Activated CD4-positive, alpha-beta T cell treated with anti-CD3 and anti-CD28 coated beads for 36 hours (primary cell): ENCODE measurements at regions not wholly inside any gene's neighbourhood (a gene's known extent, or its start where the extent isn't known, plus 50 kb on each side); places are given as distances from the start of the nearest gene placed in this dataset.
"Not testable (repeated sequence)": the region's sequence is repeated elsewhere in the genome, so short reads cannot be mapped to it uniquely, and the experiment has no call there.

Experiments used
- ATAC-seq: fragments of 200-7000 bp; cut with Tn5 transposase; one replicate; pipeline ENCODE4 v1.10.0; 2021; ENCODE audit warnings: mild to moderate bottlenecking, moderate library complexity
- CTCF ChIA-PET: fragments of 350-600 bp; sonication (Branson Sonifier 250); formaldehyde crosslinking; loops from one replicate; lab custom pipeline; 2021; ENCODE audit warnings: antibody characterized with exemption; lab: Charles Lee
- POLR2A ChIA-PET: fragments of 350-600 bp; sonication (Branson Sonifier 250); formaldehyde crosslinking; loops from one replicate; lab custom pipeline; 2021; ENCODE audit warnings: antibody characterized with exemption, inconsistent platforms; lab: Charles Lee
- DNase-seq: peaks from one replicate; pipeline ENCODE4 v3.0.0-alpha.2; 2020
- H3K27ac Mint-ChIP-seq: one replicate; pipeline ENCODE4 v1.8.0; 2021; ENCODE audit warnings: mixed read lengths
- H3K27me3 Mint-ChIP-seq: one replicate; pipeline ENCODE4 v1.8.0; 2021; ENCODE audit warnings: mixed read lengths
- H3K36me3 Mint-ChIP-seq: one replicate; pipeline ENCODE4 v1.8.0; 2021; ENCODE audit warnings: low read depth, mixed read lengths
- H3K4me1 Mint-ChIP-seq: one replicate; pipeline ENCODE4 v1.8.0; 2021; ENCODE audit warnings: mixed read lengths
- H3K4me3 Mint-ChIP-seq: one replicate; pipeline ENCODE4 v1.8.0; 2021; ENCODE audit warnings: mild to moderate bottlenecking, moderate library complexity, mixed read lengths
- H3K9me3 Mint-ChIP-seq: one replicate; pipeline ENCODE4 v1.8.0; 2021; ENCODE audit warnings: low read depth, mixed read lengths
- intact Hi-C, 2 experiments: fragments of 100-400 bp; cut with DNase I in 1 of 2; cut with micrococcal nuclease in 1 of 2; formaldehyde crosslinking; loops; one replicate each; pipeline versions ENCODE4 v1.14.2 to v1.15.1; 2022 to 2024; cut with DNase I, micrococcal nuclease

DNA sequence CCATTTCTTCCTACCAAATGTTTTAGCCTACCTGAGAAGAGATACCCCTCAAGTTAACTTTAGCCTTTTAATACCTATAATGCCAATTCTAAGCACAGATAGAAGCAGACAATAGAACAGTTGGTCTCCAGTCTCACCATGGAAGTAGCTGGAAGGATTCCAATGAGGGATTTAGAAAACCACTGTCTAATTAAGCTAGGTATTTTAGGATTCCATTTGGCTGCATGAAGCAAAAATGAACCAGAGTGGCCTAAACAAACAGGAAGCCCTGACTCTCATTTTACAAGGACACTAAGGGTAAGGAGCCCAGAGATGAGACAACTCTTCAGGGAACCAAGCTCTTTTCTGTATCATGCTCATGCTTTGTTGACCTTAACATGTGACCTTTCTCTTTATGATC is 199.2 kb downstream of the ALDH8A1 start:
- H3K36me3 Mint-ChIP-seq: no peaks in the 10 kb centered on the region
- H3K4me3 Mint-ChIP-seq: no peak overlapping the region
- H3K27ac Mint-ChIP-seq: no peak overlapping the region
- H3K4me1 Mint-ChIP-seq: no peaks in the 10 kb centered on the region
- ChIA-PET CTCF (no interaction called here), POLR2A (no interaction called here)
- no peak for DNase-seq
- peaks cover 16% of the 10 kb centered on the region for H3K27me3 Mint-ChIP-seq
- intact Hi-C loops: no loop called here
- H3K9me3 Mint-ChIP-seq: no peaks in the 10 kb centered on the region
- no peak for ATAC-seq

DNA sequence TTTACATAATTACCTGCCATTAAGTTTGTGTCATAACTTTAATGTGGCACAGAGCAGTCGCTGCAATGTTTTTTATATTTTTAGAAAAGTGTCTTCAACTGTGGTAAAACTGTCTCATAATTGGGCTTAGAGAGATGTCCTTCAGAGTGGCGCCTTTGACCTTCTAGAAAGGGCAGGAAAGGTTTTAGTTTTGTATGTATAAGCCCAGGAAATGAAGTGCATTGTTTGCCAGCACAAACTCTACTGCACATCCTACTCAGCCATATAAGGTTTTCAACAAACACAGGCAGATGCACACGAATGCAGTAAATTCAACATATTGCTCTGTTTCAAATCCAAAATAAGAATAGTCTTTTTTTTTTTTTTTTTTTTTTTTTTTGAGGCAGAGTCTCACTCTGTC is 201.4 kb downstream of the ALDH8A1 start:
- no peaks in the 10 kb centered on the region for H3K4me1 Mint-ChIP-seq

DNA sequence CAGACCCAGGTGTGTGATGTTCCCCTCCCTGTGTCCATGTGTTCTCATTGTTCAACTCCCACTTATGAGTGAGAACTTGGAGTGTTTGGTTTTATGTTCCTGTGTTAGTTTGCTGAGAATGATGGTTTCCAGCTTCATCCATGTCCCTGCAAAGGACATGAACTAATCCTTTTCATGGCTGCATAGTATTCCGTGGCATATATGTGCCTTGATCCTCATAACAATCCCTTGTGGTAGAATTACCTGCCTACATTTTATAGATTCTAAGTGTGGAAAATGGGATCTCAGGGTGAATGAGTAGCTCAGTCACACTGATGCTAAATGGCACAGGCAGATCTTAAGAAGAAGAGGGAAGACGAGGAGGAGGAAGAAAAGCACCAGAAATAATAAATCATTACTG is 202.7 kb downstream of the ALDH8A1 start:
- not testable (repeated sequence) for H3K9me3 Mint-ChIP-seq, ATAC-seq
- H3K27me3 Mint-ChIP-seq: peaks cover 11% of the 10 kb centered on the region

More for the DNA sequence above, 201.4 kb downstream of the ALDH8A1 start:
- Mint-ChIP-seq H3K27me3 (peaks cover 13% of the 10 kb centered on the region), H3K9me3 (no peaks in the 10 kb centered on the region), H3K4me3 (no peak overlapping the region), H3K36me3 (no peaks in the 10 kb centered on the region), H3K27ac (no peak overlapping the region)
- ATAC-seq (no peak), DNase-seq (no peak)
- intact Hi-C loops: no loop called here
- ChIA-PET POLR2A (no interaction called here), CTCF (no interaction called here)

DNA sequence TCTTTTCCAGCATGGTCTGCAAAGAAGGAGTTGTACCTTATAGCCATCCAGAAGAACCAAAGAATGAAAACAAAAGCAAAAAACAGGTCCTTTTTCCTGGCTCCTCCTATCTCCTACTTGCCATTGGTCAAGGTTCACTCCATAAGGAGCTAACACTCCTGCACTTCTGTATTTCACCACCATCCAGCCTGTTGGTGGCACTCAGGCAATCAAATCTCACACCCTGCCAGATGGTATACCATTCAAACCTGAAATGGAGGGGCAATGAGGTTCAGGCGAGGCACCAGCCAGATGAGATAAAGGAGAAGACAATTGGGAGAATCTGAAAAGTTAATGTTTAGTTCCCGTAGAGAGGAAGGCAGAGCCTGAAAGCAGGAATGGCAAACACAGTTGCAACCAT is 203.8 kb downstream of the ALDH8A1 start:
- intact Hi-C loops: no loop called here
- POLR2A ChIA-PET: no interaction called here
- Mint-ChIP-seq H3K4me1 (no peaks in the 10 kb centered on the region), H3K9me3 (no peaks in the 10 kb centered on the region), H3K36me3 (no peaks in the 10 kb centered on the region), H3K4me3 (no peak overlapping the region), H3K27ac (no peak overlapping the region), H3K27me3 (peaks cover 15% of the 10 kb centered on the region)
- CTCF ChIA-PET: no interaction called here
- no peak for DNase-seq
- ATAC-seq: no peak

More for the DNA sequence above, 202.7 kb downstream of the ALDH8A1 start:
- DNase-seq, POLR2A ChIA-PET, H3K4me1 Mint-ChIP-seq, H3K27ac Mint-ChIP-seq, intact Hi-C loops, H3K36me3 Mint-ChIP-seq, H3K4me3 Mint-ChIP-seq: not testable (repeated sequence)
- CTCF ChIA-PET: interaction anchor here (0.5 to 0.6 kb wide), 2 partner anchors 57 to 61 kb away, joined by 3 read pairs; no protein-coding TSS in a partner anchor

DNA sequence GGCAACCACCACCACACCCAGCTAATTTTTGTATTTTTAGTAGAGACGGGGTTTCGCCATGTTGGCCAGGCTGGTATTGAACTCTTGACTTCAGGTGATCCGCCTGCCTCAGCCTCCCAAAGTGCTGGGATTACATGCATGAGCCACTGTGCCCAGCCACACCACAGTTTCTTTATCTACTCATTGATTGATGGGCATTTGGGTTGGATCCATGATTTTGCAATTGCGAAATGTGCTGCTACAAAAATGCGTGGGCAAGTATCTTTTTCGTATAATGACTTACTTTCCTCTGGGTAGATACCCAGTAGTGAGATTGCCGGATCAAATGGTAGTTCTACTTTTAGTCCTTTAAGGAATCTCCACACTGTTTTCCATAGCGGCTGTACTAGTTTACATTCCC is 204.7 kb downstream of the ALDH8A1 start:
- H3K27ac Mint-ChIP-seq, H3K36me3 Mint-ChIP-seq, POLR2A ChIA-PET, ATAC-seq, DNase-seq, H3K9me3 Mint-ChIP-seq, H3K4me3 Mint-ChIP-seq, intact Hi-C loops, H3K4me1 Mint-ChIP-seq: not testable (repeated sequence)
- CTCF ChIA-PET: interaction anchor here (0.8 kb wide), 1 partner anchor 135 kb away, joined by 3 read pairs; no protein-coding TSS in a partner anchor
- H3K27me3 Mint-ChIP-seq: peaks cover 15% of the 10 kb centered on the region

DNA sequence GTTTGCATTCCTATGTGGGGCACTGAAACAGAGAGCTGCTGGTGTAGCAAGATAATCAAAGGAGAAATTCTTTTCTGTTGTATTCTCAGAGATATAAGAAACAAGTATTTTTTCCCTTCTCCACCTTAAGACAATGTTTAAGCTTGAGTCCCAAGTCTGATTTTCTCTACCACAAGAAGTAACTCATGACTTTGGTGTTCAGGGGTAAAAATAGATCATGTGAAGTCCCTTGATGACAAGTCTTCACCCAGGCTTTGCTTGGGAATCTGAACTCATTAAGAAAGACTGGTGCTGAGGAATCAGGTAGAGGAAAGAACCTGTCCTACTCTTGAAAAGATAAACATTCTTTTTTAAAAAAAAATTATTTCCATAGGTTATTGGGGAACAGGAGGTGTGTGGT is 205.6 kb downstream of the ALDH8A1 start:
- H3K9me3 Mint-ChIP-seq: no peaks in the 10 kb centered on the region
- H3K4me1 Mint-ChIP-seq: no peaks in the 10 kb centered on the region
- no peaks in the 10 kb centered on the region for H3K36me3 Mint-ChIP-seq
- no peak overlapping the region for H3K4me3 Mint-ChIP-seq
- H3K27ac Mint-ChIP-seq: no peak overlapping the region
- ATAC-seq: no peak
- CTCF ChIA-PET: no interaction called here
- no peak for DNase-seq
- intact Hi-C loops: no loop called here
- POLR2A ChIA-PET: no interaction called here
- peaks cover 15% of the 10 kb centered on the region for H3K27me3 Mint-ChIP-seq

DNA sequence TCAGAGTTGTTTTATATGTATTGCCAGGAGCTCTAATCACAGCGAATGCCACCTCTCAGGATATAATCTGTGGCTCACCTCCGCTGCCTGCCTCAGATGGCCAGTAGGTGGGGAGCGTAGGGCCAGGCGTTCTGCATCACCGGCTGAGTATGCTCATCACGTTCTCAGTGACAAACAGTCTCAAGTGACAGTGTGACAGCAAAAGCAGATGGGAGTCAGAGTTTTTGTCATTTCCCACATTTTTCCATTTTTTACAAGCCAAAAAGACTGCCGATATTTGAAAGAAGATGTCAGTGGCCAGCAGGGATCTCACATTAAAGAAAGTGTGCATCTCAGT is 208.7 kb downstream of the ALDH8A1 start:
- Mint-ChIP-seq H3K4me3 (no peak overlapping the region), H3K36me3 (no peaks in the 10 kb centered on the region), H3K27me3 (peaks cover 10% of the 10 kb centered on the region), H3K27ac (no peak overlapping the region), H3K4me1 (no peaks in the 10 kb centered on the region), H3K9me3 (no peaks in the 10 kb centered on the region)
- ChIA-PET CTCF (no interaction called here), POLR2A (interaction anchor here (0.6 kb wide), 1 partner anchor 46 kb away, joined by 3 read pairs; no protein-coding TSS in a partner anchor)
- ATAC-seq (no peak), DNase-seq (no peak)
- intact Hi-C loops: no loop called here

DNA sequence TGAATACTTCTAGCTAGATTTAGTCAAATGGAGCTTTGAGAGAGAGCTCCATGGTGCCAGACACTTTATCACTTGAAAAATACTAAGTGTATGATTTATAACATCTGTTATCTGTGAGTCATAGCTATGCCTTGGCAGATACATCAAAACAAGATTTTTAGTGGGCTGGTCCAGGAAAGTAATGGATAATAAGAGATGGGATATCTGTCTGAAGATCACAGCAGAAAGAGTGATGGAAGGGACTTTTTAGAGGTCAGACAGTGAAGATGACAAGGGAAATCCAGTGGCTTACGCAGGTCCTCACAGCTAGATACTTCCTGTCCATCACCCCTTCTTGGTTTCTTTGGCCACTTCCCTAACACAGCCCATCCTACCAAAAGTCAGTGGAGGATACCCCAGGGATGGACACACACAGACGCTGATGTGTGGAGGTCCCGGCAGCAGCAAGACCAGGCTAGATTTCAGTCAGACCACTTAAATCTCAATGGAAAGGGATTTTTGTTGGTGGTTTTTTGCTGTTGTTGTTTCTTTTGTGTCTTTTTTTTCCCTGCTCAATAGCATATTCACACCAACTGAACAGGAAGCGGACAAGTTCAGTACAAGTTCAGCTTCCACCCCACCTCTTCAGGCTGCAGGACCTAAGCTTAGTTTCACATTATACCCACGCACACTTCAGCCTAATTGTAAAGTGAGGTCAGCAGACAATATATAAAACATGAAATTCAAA is 209.3 kb downstream of the ALDH8A1 start:
- POLR2A ChIA-PET: interaction anchor here (0.6 kb wide), 1 partner anchor 45 kb away, joined by 3 read pairs; no protein-coding TSS in a partner anchor
- no peak overlapping the region for H3K4me3 Mint-ChIP-seq
- ATAC-seq: no peak
- H3K27me3 Mint-ChIP-seq: peaks cover 9% of the 10 kb centered on the region
- no peak overlapping the region for H3K27ac Mint-ChIP-seq
- no peaks in the 10 kb centered on the region for H3K9me3 Mint-ChIP-seq
- H3K36me3 Mint-ChIP-seq: no peaks in the 10 kb centered on the region
- intact Hi-C loops: no loop called here
- H3K4me1 Mint-ChIP-seq: no peaks in the 10 kb centered on the region
- no peak for DNase-seq
- CTCF ChIA-PET: interaction anchor here (1.2 kb wide), 1 partner anchor 10 kb away, joined by 3 read pairs; no protein-coding TSS in a partner anchor

DNA sequence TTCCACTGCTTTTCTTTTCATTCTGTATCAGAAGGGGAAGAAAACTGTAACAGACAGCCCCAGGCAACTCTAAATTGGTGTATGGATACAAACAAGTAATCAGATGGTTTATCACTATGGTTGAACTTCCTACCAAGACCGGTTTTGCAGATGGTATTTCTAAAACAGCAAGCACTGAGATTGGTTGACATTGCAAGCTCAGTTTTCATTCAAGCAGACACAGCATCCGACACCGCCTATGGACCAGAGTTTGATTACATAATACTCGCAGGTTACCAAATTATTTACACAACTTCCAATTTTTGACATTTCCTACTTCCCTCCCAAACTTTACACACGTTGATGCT is 209.9 kb downstream of the ALDH8A1 start:
- no peak for ATAC-seq
- H3K4me3 Mint-ChIP-seq: no peak overlapping the region
- CTCF ChIA-PET: interaction anchor here (1.2 kb wide), 1 partner anchor 9 kb away, joined by 3 read pairs; no protein-coding TSS in a partner anchor
- intact Hi-C loops: no loop called here
- H3K27me3 Mint-ChIP-seq: peaks cover 8% of the 10 kb centered on the region
- no peak for DNase-seq
- H3K9me3 Mint-ChIP-seq: no peaks in the 10 kb centered on the region
- POLR2A ChIA-PET: no interaction called here
- no peak overlapping the region for H3K27ac Mint-ChIP-seq
- no peaks in the 10 kb centered on the region for H3K36me3 Mint-ChIP-seq
- no peaks in the 10 kb centered on the region for H3K4me1 Mint-ChIP-seq

DNA sequence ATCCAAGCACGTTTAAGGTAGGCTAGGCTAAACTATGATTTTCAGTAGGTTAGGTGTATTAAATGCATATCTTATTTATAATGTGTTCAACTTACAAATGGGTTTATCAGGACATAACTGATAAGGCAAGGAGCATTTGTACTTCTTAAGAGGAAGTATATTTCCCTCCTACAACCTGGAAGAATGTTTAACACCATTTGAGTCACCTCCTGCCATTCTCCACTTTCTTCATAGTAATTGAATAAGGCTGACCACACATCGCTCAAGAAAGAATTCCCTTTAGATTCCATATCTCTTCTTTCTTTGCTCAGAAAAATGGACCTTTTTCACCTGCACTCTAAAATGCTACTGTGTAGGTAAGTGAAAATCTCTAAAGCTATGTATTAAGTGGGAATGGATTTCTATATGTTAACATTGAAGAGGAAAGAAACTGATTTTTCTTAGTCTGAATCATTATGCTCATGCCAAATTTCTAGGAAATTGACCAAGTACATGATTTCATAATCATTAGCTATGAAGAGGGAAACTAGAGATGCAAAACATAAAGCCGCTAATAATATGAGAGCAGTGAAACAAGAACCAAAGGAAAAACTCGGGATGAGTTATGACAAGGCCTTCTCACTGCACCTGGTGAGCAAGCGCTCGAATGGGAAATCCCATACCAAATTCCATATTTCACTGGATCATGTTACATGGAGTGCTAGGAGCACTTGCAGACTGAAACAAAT is 210.4 kb downstream of the ALDH8A1 start:
- ATAC-seq (no peak), DNase-seq (no peak)
- Mint-ChIP-seq H3K4me1 (no peaks in the 10 kb centered on the region), H3K9me3 (no peaks in the 10 kb centered on the region), H3K27me3 (peaks cover 8% of the 10 kb centered on the region), H3K27ac (no peak overlapping the region), H3K36me3 (no peaks in the 10 kb centered on the region), H3K4me3 (no peak overlapping the region)
- CTCF ChIA-PET: interaction anchor here (1.2 kb wide), 1 partner anchor 9 kb away, joined by 3 read pairs; no protein-coding TSS in a partner anchor
- intact Hi-C loops: no loop called here
- POLR2A ChIA-PET: no interaction called here

DNA sequence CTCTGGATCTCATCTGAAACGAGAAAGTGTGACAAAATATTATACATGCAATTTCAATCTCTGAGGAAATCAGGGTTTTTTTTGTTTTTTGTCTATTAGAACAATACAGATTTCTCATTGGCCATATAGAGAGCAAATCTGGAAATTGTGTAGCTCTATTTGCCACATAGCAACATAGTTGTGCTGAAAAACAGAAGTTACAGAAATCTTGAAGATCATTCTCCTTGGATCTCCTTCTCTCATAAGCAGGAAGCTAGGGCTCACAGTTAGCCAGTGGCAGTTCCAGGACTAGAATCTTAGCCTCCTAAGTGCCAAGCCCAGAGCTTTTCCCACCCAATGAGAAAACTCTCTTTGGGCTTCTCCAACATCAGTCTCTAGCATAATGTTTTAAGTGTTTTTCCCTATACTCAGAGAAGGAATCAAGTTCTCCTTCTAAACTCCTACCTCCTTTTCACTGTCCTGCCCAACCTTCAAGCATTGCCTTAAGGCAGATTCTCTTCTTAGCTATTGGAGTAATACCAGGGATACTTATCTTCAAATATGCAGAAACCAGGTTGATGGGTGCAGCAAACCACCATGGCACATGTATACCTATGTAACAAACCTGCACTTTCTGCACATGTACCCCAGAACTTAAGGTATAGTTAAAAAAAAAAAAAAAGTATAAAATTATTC is 211.6 kb downstream of the ALDH8A1 start:
- POLR2A ChIA-PET: no interaction called here
- no peak overlapping the region for H3K27ac Mint-ChIP-seq
- no peak for ATAC-seq
- H3K9me3 Mint-ChIP-seq: no peaks in the 10 kb centered on the region
- CTCF ChIA-PET: no interaction called here
- intact Hi-C loops: no loop called here
- H3K4me3 Mint-ChIP-seq: no peak overlapping the region
- no peaks in the 10 kb centered on the region for H3K4me1 Mint-ChIP-seq
- DNase-seq: no peak
- peaks cover 8% of the 10 kb centered on the region for H3K27me3 Mint-ChIP-seq
- H3K36me3 Mint-ChIP-seq: no peaks in the 10 kb centered on the region
